NOMO-1 treated with DMSO at 0.1 percent for 48 hours (cell line): ENCODE measurements at regions not wholly inside any gene's neighbourhood (a gene's known extent, or its start where the extent isn't known, plus 50 kb on each side); places are given as distances from the start of the nearest gene placed in this dataset.

Source experiments
- DNase-seq: peaks from one replicate; lab custom pipeline; 2025; ENCODE audit not compliant: unreplicated experiment; lab: John Stamatoyannopoulos, UW

GRCh38 chr18:46405832-46406538 lies 251.0 kb downstream of the LOXHD1 start:
- DNase-seq, result no peak

GRCh38 chr18:46406539-46406932 lies 250.5 kb downstream of the LOXHD1 start:
- DNase-seq, result no peak

- DNase-seq, result no peak
These were observed 249.4 kb downstream of the LOXHD1 start for GRCh38 chr18:46407486-46408166.

- DNase-seq, result peak; percentile 9
These were observed 248.6 kb downstream of the LOXHD1 start for GRCh38 chr18:46408334-46408987.

- DNase-seq, result no peak
These were observed 245.7 kb downstream of the LOXHD1 start for GRCh38 chr18:46411191-46411828.

- no peak for DNase-seq
These were observed 244.9 kb downstream of the LOXHD1 start for GRCh38 chr18:46411867-46412690.

GRCh38 chr18:46412916-46413315 lies 244.1 kb downstream of the LOXHD1 start:
- no peak for DNase-seq

- DNase-seq, result no peak
These were observed 243.3 kb downstream of the LOXHD1 start for GRCh38 chr18:46413684-46414083.

- no peak for DNase-seq
These were observed 242.2 kb downstream of the LOXHD1 start for GRCh38 chr18:46414863-46415262.

GRCh38 chr18:46415532-46416252 lies 241.3 kb downstream of the LOXHD1 start:
- DNase-seq, result no peak

- no peak for DNase-seq
These were observed 240.0 kb downstream of the LOXHD1 start for GRCh38 chr18:46416706-46417638.

- DNase-seq, result no peak
These were observed 238.3 kb downstream of the LOXHD1 start for GRCh38 chr18:46418663-46419260.

GRCh38 chr18:46419391-46420141 lies 237.5 kb downstream of the LOXHD1 start:
- DNase-seq, result no peak

GRCh38 chr18:46421973-46422551 lies 235.0 kb downstream of the LOXHD1 start:
- no peak for DNase-seq

GRCh38 chr18:46422552-46423055 lies 234.4 kb downstream of the LOXHD1 start:
- no peak for DNase-seq

- no peak for DNase-seq
These were observed 233.7 kb downstream of the LOXHD1 start for GRCh38 chr18:46423226-46423805.

- no peak for DNase-seq
These were observed 232.1 kb downstream of the LOXHD1 start for GRCh38 chr18:46424898-46425297.
